ENCODE measurements at regions not wholly inside any gene's neighbourhood (a gene's known extent, or its start where the extent isn't known, plus 50 kb on each side); places are given as distances from the start of the nearest gene placed in this dataset.

GRCh38 chr13:90027409-90027808 lies 1320.1 kb upstream of the MIR17HG start:
- no peak for TF ChIP-seq ZBTB49 (CRISPR knock-in tag; IDR thresholded peaks at IDR 0.05; ENCODE audit: borderline replicate concordance)
- TF ChIP-seq MXD1 (CRISPR knock-in tag; IDR thresholded peaks at IDR 0.05; ENCODE audit: borderline replicate concordance, poor library complexity, severe bottlenecking), result no peak
- TF ChIP-seq MAX (CRISPR knock-in tag; IDR thresholded peaks at IDR 0.05), result no peak
- no peak for TF ChIP-seq PRPF4 (IDR thresholded peaks at IDR 0.05; ENCODE audit: insufficient read depth, low read depth, low read length, poor library complexity, severe bottlenecking)
- no peak for TF ChIP-seq CTCF (IDR thresholded peaks at IDR 0.05 in 2 of 3, conservative IDR thresholded peaks at IDR 0.05 in 1 of 3; ENCODE audit: insufficient read depth in 2 of 3, low read depth in 1 of 3, low read length in 3 of 3)
- no peak for TF ChIP-seq POLR2A (conservative IDR thresholded peaks at IDR 0.05)
- TF ChIP-seq JUNB (CRISPR knock-in tag; conservative IDR thresholded peaks at IDR 0.05), result no peak
- TF ChIP-seq CBX1 (IDR thresholded peaks at IDR 0.05; ENCODE audit: low read depth), result no peak
- TF ChIP-seq ZNF24 (IDR thresholded peaks at IDR 0.05), result no peak
- no peak for TF ChIP-seq ZNF766 (CRISPR knock-in tag; conservative IDR thresholded peaks at IDR 0.05)
- TF ChIP-seq CHAMP1 (IDR thresholded peaks at IDR 0.05), result no peak
- no peak for TF ChIP-seq MYC (IDR thresholded peaks at IDR 0.05; ENCODE audit: low read depth, low read length)
- no peak for TF ChIP-seq MYC (CRISPR knock-in tag; IDR thresholded peaks at IDR 0.05; ENCODE audit: borderline replicate concordance, low read depth)

All from K562 (cell line).